SK-N-SH (cell line): ENCODE measurements at regions not wholly inside any gene's neighbourhood (a gene's known extent, or its start where the extent isn't known, plus 50 kb on each side); places are given as distances from the start of the nearest gene placed in this dataset.

Experiments used
- CTCF ChIA-PET: fragments of 300-600, 350-600 bp; formaldehyde crosslinking; extraction: SDS; loops from one replicate; lab custom pipeline; 2021; lab: Yijun Ruan, JAX
- POLR2A ChIA-PET: fragments of 350-600 bp; sonication (Branson Sonifier 250); formaldehyde crosslinking; extraction: SDS; loops from one replicate; lab custom pipeline; 2020; ENCODE audit warnings: antibody characterized with exemption, inconsistent platforms; lab: Yijun Ruan, JAX
- DNase-seq: peaks from one replicate; pipeline ENCODE4 v3.0.0; 2012
- H2AFZ ChIP-seq: fragments of 200-600 bp; sonication (generic); 2 replicates; pipeline ENCODE4 v1.8.1; 2016; ENCODE audit warnings: antibody characterized with exemption, mild to moderate bottlenecking, low read depth
- H3F3A ChIP-seq: fragments of 200-600 bp; sonication (generic); replicated peaks from 2 replicates; pipeline ENCODE3; 2016; ENCODE audit warnings: antibody characterized with exemption, mild to moderate bottlenecking; ENCODE audit not compliant: insufficient read depth
- H3K27ac ChIP-seq, 2 experiments: fragments of 200-500 bp in 1 of 2; fragments of 200-600 bp in 1 of 2; sonication (Bioruptor generic) in 1 of 2; sonication (generic), shearing (Covaris generic) in 1 of 2; 2 replicates each; pipeline versions ENCODE4 v1.5.1 to v1.6.1; 2014 to 2016; ENCODE audit warnings: low read depth in 2 of 2, inconsistent platforms in 1 of 2, low read length in 1 of 2, mild to moderate bottlenecking in 1 of 2, mixed read lengths in 1 of 2
- H3K27me3 ChIP-seq: fragments of 200-600 bp; sonication (generic), shearing (Covaris generic); 2 replicates; pipeline ENCODE4 v1.6.1; 2016; ENCODE audit warnings: mixed run types; ENCODE audit not compliant: insufficient read depth
- H3K36me3 ChIP-seq, 2 experiments: fragments of 200-500 bp in 1 of 2; fragments of 200-600 bp in 1 of 2; sonication (Bioruptor generic) in 1 of 2; sonication (generic) in 1 of 2; replicated peaks in 1 of 2; 2 replicates each; pipeline versions ENCODE3 to v1.5.1; 2014 to 2016; ENCODE audit warnings: low read length in 1 of 2, mild to moderate bottlenecking in 1 of 2; ENCODE audit not compliant: insufficient read depth in 2 of 2, control insufficient read depth in 1 of 2
- H3K4me1 ChIP-seq, 2 experiments: fragments of 200-500 bp in 1 of 2; fragments of 200-600 bp in 1 of 2; sonication (Bioruptor generic) in 1 of 2; sonication (generic), shearing (Covaris generic) in 1 of 2; 2 replicates each; pipeline versions ENCODE4 v1.5.1 to v1.6.1; 2014 to 2016; ENCODE audit warnings: low read depth in 1 of 2, low read length in 1 of 2, mixed run types in 1 of 2; ENCODE audit not compliant: insufficient read depth in 2 of 2, control insufficient read depth in 1 of 2
- H3K4me2 ChIP-seq: fragments of 200-600 bp; sonication (generic), shearing (Covaris generic); 2 replicates; pipeline ENCODE4 v1.6.1; 2017; ENCODE audit warnings: mixed run types
- H3K4me3 ChIP-seq, 2 experiments: fragments of 200-500 bp in 1 of 2; fragments of 200-600 bp in 1 of 2; sonication (Bioruptor generic) in 1 of 2; sonication (generic), shearing (Covaris generic) in 1 of 2; 2 replicates each; pipeline versions ENCODE4 v1.5.1 to v1.8.1; 2014 to 2016; ENCODE audit warnings: low read depth in 2 of 2, inconsistent platforms in 1 of 2, low read length in 1 of 2, mild to moderate bottlenecking in 1 of 2, mixed read lengths in 1 of 2, moderate library complexity in 1 of 2
- H3K79me2 ChIP-seq: fragments of 200-600 bp; sonication (generic); 2 replicates; pipeline ENCODE4 v1.8.1; 2017; ENCODE audit warnings: mild to moderate bottlenecking; ENCODE audit not compliant: insufficient read depth
- H3K9ac ChIP-seq: fragments of 200-600 bp; sonication (generic); 2 replicates; pipeline ENCODE4 v1.6.1; 2017; ENCODE audit warnings: mixed run types
- H3K9me2 ChIP-seq: fragments of 200-600 bp; sonication (generic); 2 replicates; pipeline ENCODE4 v1.6.1; 2017; ENCODE audit warnings: mixed run types
- H3K9me3 ChIP-seq: fragments of 200-600 bp; sonication (generic); 2 replicates; pipeline ENCODE4 v1.6.1; 2017; ENCODE audit warnings: mixed run types, mild to moderate bottlenecking, moderate library complexity
- H4K20me1 ChIP-seq: fragments of 200-600 bp; sonication (generic); 2 replicates; pipeline ENCODE4 v1.6.1; 2017; ENCODE audit warnings: mild to moderate bottlenecking, mixed run types; ENCODE audit not compliant: insufficient read depth
- CTCF ChIP-seq: fragments of 200-600 bp; sonication (generic); IDR thresholded peaks from 2 replicates; pipeline ENCODE4 v1.6.1; 2017; ENCODE audit warnings: antibody characterized with exemption, mild to moderate bottlenecking, moderate library complexity
- ELF1 ChIP-seq: IDR thresholded peaks from 2 replicates; pipeline ENCODE4 v1.4.0; 2012
- EZH2phosphoT487 ChIP-seq: fragments of 200-600 bp; sonication (generic); IDR thresholded peaks from 2 replicates; pipeline ENCODE4 v1.6.1; 2017; ENCODE audit warnings: low read depth, mixed run types, mild to moderate bottlenecking, antibody characterized with exemption, moderate library complexity, borderline replicate concordance
- FOSL2 ChIP-seq: IDR thresholded peaks from 2 replicates; pipeline ENCODE4 v1.4.0; 2012; ENCODE audit warnings: low read depth, mild to moderate bottlenecking, moderate library complexity, borderline replicate concordance
- FOXJ3 ChIP-seq: sonication (generic); formaldehyde crosslinking; IDR thresholded peaks from 2 replicates; pipeline ENCODE4 v1.5.1; 2020; ENCODE audit warnings: mild to moderate bottlenecking, missing genetic modification reagents
- FOXM1 ChIP-seq: IDR thresholded peaks from 2 replicates; pipeline ENCODE4 v1.4.0; 2012; ENCODE audit warnings: low read depth, mild to moderate bottlenecking
- GABPA ChIP-seq: IDR thresholded peaks from 2 replicates; pipeline ENCODE4 v1.4.0; 2012; ENCODE audit warnings: low read depth, mild to moderate bottlenecking
- MEF2A ChIP-seq: IDR thresholded peaks from 2 replicates; pipeline ENCODE4 v1.4.0; 2012; ENCODE audit warnings: low read depth, borderline replicate concordance
- MXI1 ChIP-seq: IDR thresholded peaks from 2 replicates; pipeline ENCODE4 v1.6.1; 2012; ENCODE audit warnings: mild to moderate bottlenecking, low read depth, low read length, improper control_type of control experiment
- POLR2AphosphoS5 ChIP-seq: IDR thresholded peaks from 2 replicates; pipeline ENCODE4 v1.6.1; 2012; ENCODE audit warnings: low read depth, low read length
- RAD21 ChIP-seq: IDR thresholded peaks from 2 replicates; pipeline ENCODE4 v1.6.1; 2012; ENCODE audit warnings: mild to moderate bottlenecking, low read length
- REST ChIP-seq: IDR thresholded peaks from 2 replicates; pipeline ENCODE4 v1.6.1; 2012; ENCODE audit warnings: mild to moderate bottlenecking, low read depth, low read length, moderate library complexity
- RFX5 ChIP-seq: IDR thresholded peaks from 2 replicates; pipeline ENCODE4 v1.6.1; 2012; ENCODE audit warnings: mild to moderate bottlenecking, improper control_type of control experiment, low read length
- RXRA ChIP-seq: IDR thresholded peaks from 2 replicates; pipeline ENCODE4 v1.4.0; 2012; ENCODE audit warnings: low read depth, mild to moderate bottlenecking, borderline replicate concordance
- SIN3A ChIP-seq: IDR thresholded peaks from 2 replicates; pipeline ENCODE4 v1.6.1; 2012; ENCODE audit warnings: low read depth, mild to moderate bottlenecking, low read length, moderate library complexity, borderline replicate concordance
- SMC3 ChIP-seq: IDR thresholded peaks from 2 replicates; pipeline ENCODE4 v1.6.1; 2012; ENCODE audit warnings: low read depth, low read length, improper control_type of control experiment
- TCF12 ChIP-seq: IDR thresholded peaks from 2 replicates; pipeline ENCODE4 v1.4.0; 2012
- USF1 ChIP-seq: IDR thresholded peaks from 2 replicates; pipeline ENCODE4 v1.4.0; 2012; ENCODE audit warnings: low read depth, borderline replicate concordance
- YY1 ChIP-seq: IDR thresholded peaks from 2 replicates; pipeline ENCODE4 v1.4.0; 2012; ENCODE audit warnings: low read depth, mild to moderate bottlenecking
- WGBS: methylation state at CpG from one replicate; pipeline ENCODE4 v1.1.6; 2017; ENCODE audit warnings: low lambda C conversion rate; 5-methylcytosine and 5-hydroxymethylcytosine counted together
- TF ChIP-seq, protein P1 (sequence below): fragments of 150-350 bp; IDR thresholded peaks from 2 replicates; pipeline ENCODE4 v1.6.1; 2016; ENCODE audit warnings: mild to moderate bottlenecking, low read depth, low read length

DNA sequence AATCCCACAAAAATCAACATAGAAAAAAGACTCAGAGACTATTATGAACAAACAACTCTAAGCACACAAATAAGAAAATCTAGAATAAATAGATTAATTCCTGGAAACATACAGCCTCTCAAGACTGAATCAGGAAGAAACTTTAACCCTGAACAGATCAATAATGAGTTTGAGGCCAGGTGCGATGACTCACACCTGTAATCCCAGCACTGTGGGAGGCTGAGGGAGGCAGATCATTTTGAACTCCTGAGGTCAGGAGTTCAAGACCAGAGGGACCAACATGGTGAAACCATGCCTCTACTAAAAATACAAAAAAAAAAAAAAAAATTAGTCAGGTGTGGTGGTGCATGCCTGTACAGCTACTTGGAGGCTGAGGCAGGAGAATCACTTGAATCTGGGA lies 499.5 kb upstream of the LUZP2 start:
- no peak overlapping the region for H2AFZ ChIP-seq
- DNase-seq: no peak
- ChIA-PET POLR2A (no interaction called here), CTCF (no interaction called here)
- no peaks in the 10 kb centered on the region for H3K79me2 ChIP-seq
- no peaks in the 10 kb centered on the region; the same call in 1 of the 2 replicates for H3K9me3 ChIP-seq
- no peaks in the 10 kb centered on the region for H4K20me1 ChIP-seq
- H3K9ac ChIP-seq: no peak overlapping the region
- no peaks in the 10 kb centered on the region for H3K9me2 ChIP-seq
- no peak overlapping the region for H3K27ac ChIP-seq
- WGBS: 74% methylated on average over 1 of the region's 1 CpG
- H3F3A ChIP-seq: no peaks in the 10 kb centered on the region
- H3K27me3 ChIP-seq: no peaks in the 10 kb centered on the region
- no peak overlapping the region for H3K4me2 ChIP-seq
- H3K36me3 ChIP-seq: peaks cover 0 to 4% of the 10 kb centered on the region in 2 experiments
- H3K4me3 ChIP-seq: no peak overlapping the region
- TF ChIP-seq FOXJ3 (CRISPR knock-in tag): no peak
- TF ChIP-seq SMC3: no peak
- TF ChIP-seq MEF2A: no peak
- TF ChIP-seq, protein P1, sequence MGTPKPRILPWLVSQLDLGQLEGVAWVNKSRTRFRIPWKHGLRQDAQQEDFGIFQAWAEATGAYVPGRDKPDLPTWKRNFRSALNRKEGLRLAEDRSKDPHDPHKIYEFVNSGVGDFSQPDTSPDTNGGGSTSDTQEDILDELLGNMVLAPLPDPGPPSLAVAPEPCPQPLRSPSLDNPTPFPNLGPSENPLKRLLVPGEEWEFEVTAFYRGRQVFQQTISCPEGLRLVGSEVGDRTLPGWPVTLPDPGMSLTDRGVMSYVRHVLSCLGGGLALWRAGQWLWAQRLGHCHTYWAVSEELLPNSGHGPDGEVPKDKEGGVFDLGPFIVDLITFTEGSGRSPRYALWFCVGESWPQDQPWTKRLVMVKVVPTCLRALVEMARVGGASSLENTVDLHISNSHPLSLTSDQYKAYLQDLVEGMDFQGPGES: no peak
- no peak for TF ChIP-seq YY1
- no peak for TF ChIP-seq RAD21
- no peaks in the 10 kb centered on the region for H3K4me1 ChIP-seq

DNA sequence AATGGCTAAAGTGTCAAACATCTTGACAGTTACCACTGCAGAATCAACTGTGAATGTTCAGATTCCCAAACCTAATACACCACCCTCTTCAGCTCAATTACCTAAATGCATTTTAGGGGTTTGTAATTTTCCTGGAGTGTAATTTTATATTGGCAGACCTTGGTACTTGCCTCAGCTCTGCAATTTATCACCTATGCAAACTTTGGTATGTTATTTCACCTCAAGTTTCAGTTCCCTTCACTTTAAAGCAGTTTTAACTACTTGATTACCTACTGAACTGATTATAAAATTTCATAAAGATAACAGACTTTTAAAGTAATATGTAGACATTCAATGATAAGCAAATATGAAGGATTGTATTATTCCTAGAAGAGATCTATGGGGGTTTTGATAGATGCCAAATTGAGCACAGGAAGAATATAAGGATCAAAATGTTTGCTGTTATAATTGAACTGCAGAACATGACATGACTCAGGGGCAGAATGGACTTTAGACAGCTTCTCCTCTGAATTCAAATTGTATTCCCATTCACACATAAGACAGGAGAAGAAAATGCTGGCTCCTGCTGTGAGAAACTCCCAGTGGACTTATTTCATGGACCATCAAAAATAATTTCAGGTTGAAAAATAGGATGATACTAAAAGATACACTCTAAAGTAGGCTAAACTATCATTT lies 491.5 kb upstream of the LUZP2 start:
- H3K9ac ChIP-seq: no peak overlapping the region
- no peaks in the 10 kb centered on the region for H3K27me3 ChIP-seq
- H3F3A ChIP-seq: no peaks in the 10 kb centered on the region
- DNase-seq: no peak
- H3K4me1 ChIP-seq: no peaks in the 10 kb centered on the region
- ChIA-PET CTCF (no interaction called here), POLR2A (no interaction called here)
- H3K9me2 ChIP-seq: no peaks in the 10 kb centered on the region
- no peaks in the 10 kb centered on the region for H4K20me1 ChIP-seq
- H3K79me2 ChIP-seq: no peaks in the 10 kb centered on the region
- H3K9me3 ChIP-seq: no peaks in the 10 kb centered on the region
- H3K4me2 ChIP-seq: no peak overlapping the region
- no peaks in the 10 kb centered on the region for H3K36me3 ChIP-seq
- H3K27ac ChIP-seq: no peak overlapping the region
- no peak overlapping the region for H2AFZ ChIP-seq
- H3K4me3 ChIP-seq: no peak overlapping the region
- no peak for TF ChIP-seq FOSL2
- no peak for TF ChIP-seq EZH2phosphoT487
- TF ChIP-seq POLR2AphosphoS5: no peak
- no peak for TF ChIP-seq RXRA
- TF ChIP-seq CTCF: no peak
- TF ChIP-seq SIN3A: no peak
- TF ChIP-seq, protein P1: no peak
- TF ChIP-seq ELF1: no peak
- TF ChIP-seq MEF2A: no peak
- TF ChIP-seq FOXM1: no peak
- no peak for TF ChIP-seq TCF12
- no peak for TF ChIP-seq USF1
- no peak for TF ChIP-seq MXI1
- TF ChIP-seq REST: no peak
- no peak for TF ChIP-seq GABPA
- no peak for TF ChIP-seq RFX5
